ENCODE measurements at regions not wholly inside any gene's neighbourhood (a gene's known extent, or its start where the extent isn't known, plus 50 kb on each side); places are given as distances from the start of the nearest gene placed in this dataset.

GRCh38 chr5:23977997-23978396 lies 470.6 kb downstream of the PRDM9 start:
- Histone ChIP-seq H3K27ac (ENCODE audit: low read length) (no peak overlapping the region), H3K9ac (ENCODE audit: low read length) (no peak overlapping the region), H3K4me3 (ENCODE audit: low read length) (no peak overlapping the region), H3K79me2 (replicated peaks; ENCODE audit: insufficient read depth, low read length) (no peaks in the 10 kb centered on the region), H3K4me2 (ENCODE audit: low read length) (no peak overlapping the region), H3F3A (ENCODE audit: insufficient read depth, low read length, poor library complexity, severe bottlenecking) (no peaks in the 10 kb centered on the region), H3K9me3 (ENCODE audit: low read length) (no peaks in the 10 kb centered on the region), H3K36me3 (ENCODE audit: insufficient read depth, low read length) (no peaks in the 10 kb centered on the region), H4K20me1 (ENCODE audit: insufficient read depth) (no peaks in the 10 kb centered on the region), H3K27me3 (ENCODE audit: insufficient read depth, low read depth, low read length) (no peaks in the 10 kb centered on the region), H3K9me2 (ENCODE audit: insufficient read depth, low read length) (no peaks in the 10 kb centered on the region), H2AFZ (ENCODE audit: low read depth, low read length) (no peak overlapping the region)
- TF ChIP-seq EP300 (conservative IDR thresholded peaks at IDR 0.05; ENCODE audit: poor library complexity, severe bottlenecking) = no peak
- TF ChIP-seq EZH2 (IDR thresholded peaks at IDR 0.05; ENCODE audit: borderline replicate concordance, insufficient read depth, low read length, poor library complexity, severe bottlenecking) = no peak
- no peak for TF ChIP-seq MXI1 (conservative IDR thresholded peaks at IDR 0.05; ENCODE audit: poor library complexity, severe bottlenecking)
- no peak for TF ChIP-seq TAF1 (IDR thresholded peaks at IDR 0.05; ENCODE audit: low read depth)
- TF ChIP-seq, protein P1, sequence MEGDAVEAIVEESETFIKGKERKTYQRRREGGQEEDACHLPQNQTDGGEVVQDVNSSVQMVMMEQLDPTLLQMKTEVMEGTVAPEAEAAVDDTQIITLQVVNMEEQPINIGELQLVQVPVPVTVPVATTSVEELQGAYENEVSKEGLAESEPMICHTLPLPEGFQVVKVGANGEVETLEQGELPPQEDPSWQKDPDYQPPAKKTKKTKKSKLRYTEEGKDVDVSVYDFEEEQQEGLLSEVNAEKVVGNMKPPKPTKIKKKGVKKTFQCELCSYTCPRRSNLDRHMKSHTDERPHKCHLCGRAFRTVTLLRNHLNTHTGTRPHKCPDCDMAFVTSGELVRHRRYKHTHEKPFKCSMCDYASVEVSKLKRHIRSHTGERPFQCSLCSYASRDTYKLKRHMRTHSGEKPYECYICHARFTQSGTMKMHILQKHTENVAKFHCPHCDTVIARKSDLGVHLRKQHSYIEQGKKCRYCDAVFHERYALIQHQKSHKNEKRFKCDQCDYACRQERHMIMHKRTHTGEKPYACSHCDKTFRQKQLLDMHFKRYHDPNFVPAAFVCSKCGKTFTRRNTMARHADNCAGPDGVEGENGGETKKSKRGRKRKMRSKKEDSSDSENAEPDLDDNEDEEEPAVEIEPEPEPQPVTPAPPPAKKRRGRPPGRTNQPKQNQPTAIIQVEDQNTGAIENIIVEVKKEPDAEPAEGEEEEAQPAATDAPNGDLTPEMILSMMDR (IDR thresholded peaks at IDR 0.05; ENCODE audit: poor library complexity, severe bottlenecking) = no peak
- no peak for TF ChIP-seq REST (IDR thresholded peaks at IDR 0.05; ENCODE audit: borderline replicate concordance)
- no peak for TF ChIP-seq POLR2AphosphoS5 (IDR thresholded peaks at IDR 0.05)
- no peak for TF ChIP-seq SMC3 (conservative IDR thresholded peaks at IDR 0.05; ENCODE audit: poor library complexity)
- no peak for TF ChIP-seq RAD21 (conservative IDR thresholded peaks at IDR 0.05)

GRCh38 chr5:23991406-23991805 lies 484.0 kb downstream of the PRDM9 start:
- TF ChIP-seq TAF1 (IDR thresholded peaks at IDR 0.05; ENCODE audit: low read depth) (no peak), RAD21 (conservative IDR thresholded peaks at IDR 0.05) (no peak)
- Histone ChIP-seq H3K9ac (ENCODE audit: low read length) (no peak overlapping the region), H3K79me2 (replicated peaks; ENCODE audit: insufficient read depth, low read length) (no peaks in the 10 kb centered on the region), H3K27ac (ENCODE audit: low read length) (no peak overlapping the region), H3K27me3 (ENCODE audit: insufficient read depth, low read depth, low read length) (no peaks in the 10 kb centered on the region), H4K20me1 (ENCODE audit: insufficient read depth) (no peaks in the 10 kb centered on the region), H3K4me3 (ENCODE audit: low read length) (no peak overlapping the region), H3F3A (ENCODE audit: insufficient read depth, low read length, poor library complexity, severe bottlenecking) (no peaks in the 10 kb centered on the region), H3K9me3 (ENCODE audit: low read length) (no peaks in the 10 kb centered on the region), H3K9me2 (ENCODE audit: insufficient read depth, low read length) (no peaks in the 10 kb centered on the region), H3K4me2 (ENCODE audit: low read length) (no peak overlapping the region), H3K36me3 (ENCODE audit: insufficient read depth, low read length) (no peaks in the 10 kb centered on the region), H2AFZ (ENCODE audit: low read depth, low read length) (no peak overlapping the region)
